ENCODE measurements at regions not wholly inside any gene's neighbourhood (a gene's known extent, or its start where the extent isn't known, plus 50 kb on each side); places are given as distances from the start of the nearest gene placed in this dataset.

- DNase-seq (no peak), ATAC-seq (no peak)
- no peaks in the 10 kb centered on the region for H3K36me3 ChIP-seq (ENCODE audit: low read depth)
- no peak overlapping the region for H3K4me3 ChIP-seq
- no peak for TF ChIP-seq CTCF (IDR thresholded peaks at IDR 0.05)
- H3K9me3 ChIP-seq = no peaks in the 10 kb centered on the region
- intact Hi-C loops (cut with DNase I, micrococcal nuclease) = no loop called here
- no peaks in the 10 kb centered on the region for H3K4me1 ChIP-seq (ENCODE audit: low read depth)
Observed at GRCh38 chr1:38696371-38696770, 163.2 kb downstream of the RRAGC start.

DNA sequence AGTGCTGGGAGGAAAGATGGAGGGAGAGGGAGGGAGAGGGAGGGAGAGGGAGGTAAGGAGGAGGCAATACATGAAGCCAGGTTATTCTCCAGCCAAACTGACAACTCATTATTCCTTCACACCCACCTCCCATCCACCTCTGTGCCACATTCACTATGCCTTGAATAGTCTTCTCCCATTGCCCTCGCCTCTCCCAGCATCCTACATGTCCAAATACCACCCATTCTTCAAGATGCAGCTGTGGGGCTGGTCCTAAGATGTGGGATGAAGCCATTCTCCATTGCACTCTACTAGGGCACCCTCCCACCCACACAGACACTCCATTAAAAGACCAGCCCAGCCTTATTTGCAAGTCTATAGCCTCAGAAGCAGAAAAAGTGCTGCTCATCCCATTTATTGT is 165.8 kb downstream of the RRAGC start:
- intact Hi-C loops (cut with DNase I, micrococcal nuclease) = no loop called here
- H3K4me3 ChIP-seq = no peak overlapping the region
- H3K4me1 ChIP-seq (ENCODE audit: low read depth) = no peaks in the 10 kb centered on the region
- no peak for TF ChIP-seq CTCF (IDR thresholded peaks at IDR 0.05)
- ATAC-seq (no peak), DNase-seq (no peak)
- H3K36me3 ChIP-seq (ENCODE audit: low read depth) = no peaks in the 10 kb centered on the region
- no peaks in the 10 kb centered on the region for H3K9me3 ChIP-seq

DNA sequence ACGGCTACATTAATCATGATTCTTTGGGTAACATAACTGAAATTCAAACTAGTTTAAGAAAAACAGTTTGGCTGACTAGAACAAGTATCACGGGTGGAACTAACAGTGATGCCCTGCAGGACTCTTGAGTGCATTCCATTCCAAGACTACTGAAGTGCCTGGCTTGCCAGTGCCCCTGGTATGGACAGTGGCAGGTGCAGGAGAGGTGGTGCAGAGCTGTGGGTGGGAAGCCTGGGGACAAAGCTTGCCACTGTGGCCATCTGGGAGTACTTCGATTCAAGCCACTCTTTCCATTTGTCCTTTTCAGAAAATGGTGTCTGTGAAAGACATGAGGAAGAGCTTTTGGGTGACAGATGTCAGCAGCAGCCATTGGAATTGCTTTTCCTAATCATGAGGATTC is 166.5 kb downstream of the RRAGC start:
- H3K4me3 ChIP-seq = no peak overlapping the region
- DNase-seq = no peak
- H3K9me3 ChIP-seq = no peaks in the 10 kb centered on the region
- no peak for TF ChIP-seq CTCF (IDR thresholded peaks at IDR 0.05)
- intact Hi-C loops (cut with DNase I, micrococcal nuclease) = no loop called here
- H3K4me1 ChIP-seq (ENCODE audit: low read depth) = no peaks in the 10 kb centered on the region
- ATAC-seq = no peak
- H3K36me3 ChIP-seq (ENCODE audit: low read depth) = no peaks in the 10 kb centered on the region

GRCh38 chr1:38690790-38691449 is 168.7 kb downstream of the RRAGC start:
- H3K4me3 ChIP-seq = no peak overlapping the region
- H3K9me3 ChIP-seq = no peaks in the 10 kb centered on the region
- no peaks in the 10 kb centered on the region for H3K36me3 ChIP-seq (ENCODE audit: low read depth)
- no peak for TF ChIP-seq CTCF (IDR thresholded peaks at IDR 0.05)
- intact Hi-C loops (cut with DNase I, micrococcal nuclease) = no loop called here
- H3K4me1 ChIP-seq (ENCODE audit: low read depth) = no peaks in the 10 kb centered on the region
- DNase-seq (no peak), ATAC-seq (no peak)

DNA sequence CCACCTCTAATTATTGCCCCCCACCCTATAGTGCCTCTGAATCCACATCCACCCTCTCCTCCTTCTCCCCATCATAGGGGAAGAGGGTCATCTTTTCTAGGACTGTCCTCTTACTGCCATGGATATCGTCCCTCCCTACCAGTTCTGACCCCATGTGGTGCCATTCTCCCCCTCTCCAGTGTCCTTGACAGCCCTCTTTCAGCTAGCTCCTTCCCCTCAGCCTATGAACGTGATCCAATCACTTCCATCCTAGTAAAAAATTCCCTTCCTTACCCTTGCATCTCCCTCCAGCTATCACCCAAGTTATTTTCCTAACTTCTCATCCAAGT is 172.7 kb downstream of the RRAGC start:
- DNase-seq = no peak
- no peaks in the 10 kb centered on the region for H3K9me3 ChIP-seq
- no peaks in the 10 kb centered on the region for H3K4me1 ChIP-seq (ENCODE audit: low read depth)
- H3K36me3 ChIP-seq (ENCODE audit: low read depth) = no peaks in the 10 kb centered on the region
- no peak for ATAC-seq
- H3K4me3 ChIP-seq = no peak overlapping the region
- no peak for TF ChIP-seq CTCF (IDR thresholded peaks at IDR 0.05)
- intact Hi-C loops (cut with DNase I, micrococcal nuclease) = no loop called here

Measured in mucosa of descending colon (tissue), 3 donors.